H1 (cell line): ENCODE measurements at regions not wholly inside any gene's neighbourhood (a gene's known extent, or its start where the extent isn't known, plus 50 kb on each side); places are given as distances from the start of the nearest gene placed in this dataset.
"Not testable (repeated sequence)": the region's sequence is repeated elsewhere in the genome, so short reads cannot be mapped to it uniquely, and the experiment has no call there.

ENCODE experiments used
- CTCF ChIA-PET: fragments of 300-600 bp; sonication (Branson Sonifier 250); formaldehyde crosslinking; loops from one replicate; lab custom pipeline; 2021; ENCODE audit not compliant: partially characterized antibody; lab: Charles Lee
- POLR2A ChIA-PET: fragments of 300-600 bp; sonication (Branson Sonifier 250); formaldehyde crosslinking; loops from one replicate; lab custom pipeline; 2021; ENCODE audit warnings: inconsistent platforms; ENCODE audit not compliant: partially characterized antibody; lab: Charles Lee
- DNase-seq, 2 experiments: peaks; one replicate each; pipeline versions ENCODE4 v3.0.0 to v3.0.0-alpha.2; 2010 to 2022; ENCODE audit warnings: low spot score in 2 of 2, low read depth in 1 of 2, mixed read lengths in 1 of 2
- FAIRE-seq: peaks from 2 replicates; lab custom pipeline; 2011; peaks lifted over from hg19 to GRCh38; lab: Jason Lieb, UNC
- H2AFZ ChIP-seq: 2 replicates; pipeline ENCODE4 v1.8.1; 2012; ENCODE audit warnings: low read length, inconsistent platforms
- H2AK5ac ChIP-seq: 2 replicates; pipeline ENCODE4 v1.6.1; 2013; ENCODE audit warnings: low read depth, low read length
- H2BK120ac ChIP-seq: replicated peaks from 2 replicates; pipeline ENCODE3; 2013; ENCODE audit warnings: low read depth, low read length, inconsistent platforms
- H2BK12ac ChIP-seq: 2 replicates; pipeline ENCODE4 v1.6.1; 2013; ENCODE audit warnings: low read depth, low read length
- H2BK15ac ChIP-seq: 2 replicates; pipeline ENCODE4 v1.6.1; 2013; ENCODE audit warnings: low read length
- H2BK20ac ChIP-seq: 2 replicates; pipeline ENCODE4 v1.6.1; 2013; ENCODE audit warnings: low read length
- H2BK5ac ChIP-seq: 2 replicates; pipeline ENCODE4 v1.6.1; 2013; ENCODE audit warnings: low read depth, low read length
- H3K14ac ChIP-seq: 2 replicates; pipeline ENCODE4 v1.6.1; 2013; ENCODE audit warnings: inconsistent platforms; ENCODE audit not compliant: insufficient read length
- H3K18ac ChIP-seq: 2 replicates; pipeline ENCODE4 v1.6.1; 2013; ENCODE audit warnings: low read length; ENCODE audit errors: extremely low read depth
- H3K23ac ChIP-seq: 2 replicates; pipeline ENCODE4 v1.6.1; 2013; ENCODE audit warnings: inconsistent platforms; ENCODE audit not compliant: insufficient read length
- H3K23me2 ChIP-seq: 2 replicates; pipeline ENCODE4 v1.6.1; 2013; ENCODE audit warnings: low read depth, low read length
- H3K27ac ChIP-seq: 2 replicates; pipeline ENCODE4 v1.6.1; 2011; ENCODE audit warnings: low read depth, low read length, inconsistent platforms
- H3K27me3 ChIP-seq, 4 experiments: replicated peaks in 1 of 4; 1 replicate in 1 of 4; 2 replicates in 3 of 4; pipeline versions ENCODE4 v1.6.1 to v1.8.1; 2011 to 2013; ENCODE audit warnings: low read length in 3 of 4, mild to moderate bottlenecking in 3 of 4, inconsistent platforms in 2 of 4, mixed read lengths in 2 of 4, moderate library complexity in 1 of 4; ENCODE audit not compliant: control insufficient read depth in 3 of 4, insufficient read depth in 3 of 4; ENCODE audit errors: extremely low read depth in 1 of 4
- H3K36me3 ChIP-seq, 4 experiments: 2 replicates each; pipeline versions ENCODE4 v1.6.1 to v1.8.1; 2011 to 2013; ENCODE audit warnings: mild to moderate bottlenecking in 4 of 4, low read length in 3 of 4, moderate library complexity in 2 of 4, control low read depth in 1 of 4, inconsistent platforms in 1 of 4; ENCODE audit not compliant: insufficient read depth in 4 of 4, control insufficient read depth in 2 of 4
- H3K4ac ChIP-seq: replicated peaks from 2 replicates; pipeline ENCODE3; 2013; ENCODE audit warnings: low read length, low read depth, mixed read lengths, inconsistent platforms; ENCODE audit not compliant: insufficient read length
- H3K4me1 ChIP-seq, 4 experiments: replicated peaks in 1 of 4; 1 replicate in 1 of 4; 2 replicates in 3 of 4; pipeline versions ENCODE4 v1.6.1 to v1.8.1; 2011 to 2013; ENCODE audit warnings: low read length in 3 of 4, inconsistent platforms in 2 of 4, mixed read lengths in 1 of 4; ENCODE audit not compliant: insufficient read depth in 4 of 4, control insufficient read depth in 3 of 4
- H3K4me2 ChIP-seq, 2 experiments: 2 replicates each; pipeline versions ENCODE4 v1.6.1 to v1.8.1; 2011 to 2013; ENCODE audit warnings: low read depth in 2 of 2, low read length in 2 of 2, control low read depth in 1 of 2, inconsistent platforms in 1 of 2, mild to moderate bottlenecking in 1 of 2; ENCODE audit not compliant: insufficient read depth in 1 of 2
- H3K4me3 ChIP-seq, 4 experiments: fragments of 200-600, 300-600 bp in 1 of 4; sonication (generic), shearing (Covaris generic), sonication (Bioruptor Twin) in 1 of 4; 2 replicates each; pipeline versions ENCODE4 v1.5.1 to v1.8.1; 2011 to 2016; ENCODE audit warnings: low read length in 4 of 4, low read depth in 3 of 4, control low read depth in 2 of 4, inconsistent platforms in 2 of 4, mild to moderate bottlenecking in 2 of 4, mixed read lengths in 1 of 4, moderate library complexity in 1 of 4; ENCODE audit not compliant: insufficient read depth in 2 of 4; ENCODE audit errors: extremely low read depth in 1 of 4
- H3K56ac ChIP-seq: replicated peaks from 2 replicates; pipeline ENCODE3; 2013; ENCODE audit warnings: low read depth, mild to moderate bottlenecking, mixed read lengths, low read length, inconsistent platforms; ENCODE audit not compliant: insufficient read length
- H3K79me1 ChIP-seq: 2 replicates; pipeline ENCODE4 v1.6.1; 2013; ENCODE audit warnings: low read depth, low read length, control low read depth
- H3K79me2 ChIP-seq, 2 experiments: 2 replicates each; pipeline versions ENCODE4 v1.6.1 to v1.8.1; 2012 to 2013; ENCODE audit warnings: low read length in 2 of 2, mild to moderate bottlenecking in 2 of 2, inconsistent platforms in 1 of 2; ENCODE audit not compliant: insufficient read depth in 2 of 2, control insufficient read depth in 1 of 2
- H3K9ac ChIP-seq, 4 experiments: replicated peaks in 1 of 4; 1 replicate in 1 of 4; 2 replicates in 3 of 4; pipeline versions ENCODE4 v1.6.1 to v1.8.1; 2011 to 2013; ENCODE audit warnings: low read depth in 3 of 4, low read length in 3 of 4, control low read depth in 2 of 4, mild to moderate bottlenecking in 2 of 4, moderate library complexity in 2 of 4, inconsistent platforms in 1 of 4; ENCODE audit errors: extremely low read depth in 1 of 4
- H3K9me3 ChIP-seq, 2 experiments: 2 replicates each; pipeline versions ENCODE4 v1.6.1 to v1.8.1; 2012 to 2013; ENCODE audit warnings: mild to moderate bottlenecking in 2 of 2, moderate library complexity in 2 of 2, control low read depth in 1 of 2, inconsistent platforms in 1 of 2, low read depth in 1 of 2, low read length in 1 of 2, mixed read lengths in 1 of 2; ENCODE audit not compliant: insufficient read depth in 2 of 2
- H4K20me1 ChIP-seq, 2 experiments: replicated peaks in 1 of 2; 2 replicates each; pipeline versions ENCODE3 to v1.8.1; 2011 to 2013; ENCODE audit warnings: inconsistent platforms in 2 of 2, low read length in 2 of 2, mild to moderate bottlenecking in 1 of 2; ENCODE audit not compliant: insufficient read depth in 2 of 2, control insufficient read depth in 1 of 2
- H4K5ac ChIP-seq: 2 replicates; pipeline ENCODE4 v1.6.1; 2013; ENCODE audit warnings: low read length, low read depth, mixed read lengths, inconsistent platforms; ENCODE audit not compliant: insufficient read length
- H4K8ac ChIP-seq: 2 replicates; pipeline ENCODE4 v1.8.0; 2013; ENCODE audit warnings: mild to moderate bottlenecking, moderate library complexity, low read length, inconsistent platforms; ENCODE audit not compliant: insufficient read depth; ENCODE audit errors: extremely low read depth
- H4K91ac ChIP-seq: replicated peaks from 2 replicates; pipeline ENCODE3; 2013; ENCODE audit warnings: low read length, mixed read lengths, inconsistent platforms; ENCODE audit not compliant: insufficient read length
- PHF8 ChIP-seq: fragments of 200-600 bp; sonication (generic); conservative IDR thresholded peaks from 2 replicates; pipeline ENCODE4 v1.7.1; 2012; ENCODE audit warnings: low read depth, mild to moderate bottlenecking, inconsistent platforms, low read length, moderate library complexity
- WGBS, 2 experiments: shearing (Covaris generic) in 1 of 2; methylation state at CpG; one replicate each; pipeline versions ENCODE4 v1.1.6 to v1.1.7; 2013 to 2015; ENCODE audit warnings: low lambda C conversion rate in 2 of 2, mixed read lengths in 2 of 2, inconsistent platforms in 1 of 2, low coverage in 1 of 2, missing lambda C conversion rate in 1 of 2; ENCODE audit not compliant: insufficient replicate concordance in 2 of 2, insufficient coverage in 1 of 2, insufficient read length in 1 of 2; ENCODE audit errors: extremely low coverage in 1 of 2, missing lambda C conversion rate in 1 of 2; 5-methylcytosine and 5-hydroxymethylcytosine counted together

- not testable (repeated sequence) for H3K18ac ChIP-seq, H3K27ac ChIP-seq, H3K79me1 ChIP-seq
Measured at GRCh38 chr10:46786125-46786517, 125.1 kb upstream of the PTPN20 start.

More at GRCh38 chr10:46786125-46786517, 125.1 kb upstream of the PTPN20 start:
- CTCF ChIA-PET, H4K91ac ChIP-seq, H2BK15ac ChIP-seq, H3K9ac ChIP-seq, POLR2A ChIA-PET, H4K5ac ChIP-seq, H3K79me2 ChIP-seq, H3K4me1 ChIP-seq, H4K20me1 ChIP-seq, H2AK5ac ChIP-seq, H2BK5ac ChIP-seq, H3K9me3 ChIP-seq, DNase-seq, H2BK120ac ChIP-seq, H3K14ac ChIP-seq, H2BK12ac ChIP-seq, H2BK20ac ChIP-seq, H3K56ac ChIP-seq: not testable (repeated sequence)
- peak overlapping the region; percentile 38 to 85 (median 64) for H3K4me3 ChIP-seq
- 0 out of 2 replicates have a peak, but pooled peaks have one; percentile 8 for TF ChIP-seq PHF8
- TF ChIP-seq, all 59 proteins: peak for 1; not testable (repeated sequence) for 58
- 53% methylated on average over 13 of the region's 18 CpGs; no CpG with 5 or more reads in 1 of the 2 experiments for WGBS, 2 experiments
- not testable (repeated sequence) for H3K23ac ChIP-seq, H3K36me3 ChIP-seq, H2AFZ ChIP-seq, H3K23me2 ChIP-seq, H3K27me3 ChIP-seq, H3K4ac ChIP-seq, FAIRE-seq, H4K8ac ChIP-seq
- peak overlapping the region; percentile 65 to 85 for H3K4me2 ChIP-seq
